Stimulated activated CD4-positive, alpha-beta T cell treated with anti-CD3 and anti-CD28 coated beads, Interleukin-2, amount 100 ng/mL, for 24 hours (primary cell): ENCODE measurements at regions not wholly inside any gene's neighbourhood (a gene's known extent, or its start where the extent isn't known, plus 50 kb on each side); places are given as distances from the start of the nearest gene placed in this dataset.
A peak's percentile ranks its signal among the peaks of the same experiment; 100 is the strongest.

ENCODE experiments used
- DNase-seq, 2 donors: peaks; one replicate each; pipeline ENCODE4 v3.0.0-alpha.2; 2020

- DNase-seq = no peak
Measured at GRCh38 chr11:10358696-10359095, 53.8 kb downstream of the ADM start.

GRCh38 chr11:10359171-10359570 lies 54.3 kb downstream of the ADM start:
- DNase-seq = no peak

GRCh38 chr11:10360835-10361234 lies 56.0 kb downstream of the ADM start:
- no peak for DNase-seq

GRCh38 chr11:10365045-10365444 lies 60.2 kb downstream of the ADM start:
- DNase-seq = no peak

- DNase-seq = peak; percentile 64 to 70
Measured at GRCh38 chr11:10366568-10367331, 61.9 kb downstream of the ADM start.

GRCh38 chr11:10371926-10372641 lies 67.2 kb downstream of the ADM start:
- DNase-seq = no peak

- no peak for DNase-seq
Measured at GRCh38 chr11:10373340-10373739, 68.5 kb downstream of the ADM start.

- DNase-seq = no peak
Measured at GRCh38 chr11:10373929-10374328, 69.1 kb downstream of the ADM start.

- DNase-seq = no peak
Measured at GRCh38 chr11:10374386-10374785, 69.5 kb downstream of the ADM start.

GRCh38 chr11:10375280-10375971 lies 70.6 kb downstream of the ADM start:
- DNase-seq = no peak

- DNase-seq = no peak
Measured at GRCh38 chr11:10376061-10376460, 71.2 kb downstream of the ADM start.

GRCh38 chr11:10377183-10377582 lies 72.3 kb downstream of the ADM start:
- DNase-seq = no peak

GRCh38 chr11:10378362-10378761 lies 73.5 kb downstream of the ADM start:
- DNase-seq = no peak

GRCh38 chr11:10379022-10379421 lies 74.1 kb downstream of the ADM start:
- DNase-seq = no peak

- DNase-seq = no peak
Measured at GRCh38 chr11:10379426-10379825, 74.6 kb downstream of the ADM start.

GRCh38 chr11:10379871-10380568 lies 75.0 kb upstream of the AMPD3 start:
- DNase-seq = no peak

GRCh38 chr11:10380921-10381320 lies 74.1 kb upstream of the AMPD3 start:
- DNase-seq = no peak

GRCh38 chr11:10381736-10382135 lies 73.3 kb upstream of the AMPD3 start:
- no peak for DNase-seq

GRCh38 chr11:10382518-10382917 lies 72.5 kb upstream of the AMPD3 start:
- DNase-seq = no peak

GRCh38 chr11:10385696-10386095 lies 69.4 kb upstream of the AMPD3 start:
- DNase-seq = no peak

GRCh38 chr11:10386361-10386760 lies 68.7 kb upstream of the AMPD3 start:
- DNase-seq = no peak

GRCh38 chr11:10386861-10387205 lies 68.2 kb upstream of the AMPD3 start:
- DNase-seq = no peak
